ENCODE measurements at regions not wholly inside any gene's neighbourhood (a gene's known extent, or its start where the extent isn't known, plus 50 kb on each side); places are given as distances from the start of the nearest gene placed in this dataset.

DNA sequence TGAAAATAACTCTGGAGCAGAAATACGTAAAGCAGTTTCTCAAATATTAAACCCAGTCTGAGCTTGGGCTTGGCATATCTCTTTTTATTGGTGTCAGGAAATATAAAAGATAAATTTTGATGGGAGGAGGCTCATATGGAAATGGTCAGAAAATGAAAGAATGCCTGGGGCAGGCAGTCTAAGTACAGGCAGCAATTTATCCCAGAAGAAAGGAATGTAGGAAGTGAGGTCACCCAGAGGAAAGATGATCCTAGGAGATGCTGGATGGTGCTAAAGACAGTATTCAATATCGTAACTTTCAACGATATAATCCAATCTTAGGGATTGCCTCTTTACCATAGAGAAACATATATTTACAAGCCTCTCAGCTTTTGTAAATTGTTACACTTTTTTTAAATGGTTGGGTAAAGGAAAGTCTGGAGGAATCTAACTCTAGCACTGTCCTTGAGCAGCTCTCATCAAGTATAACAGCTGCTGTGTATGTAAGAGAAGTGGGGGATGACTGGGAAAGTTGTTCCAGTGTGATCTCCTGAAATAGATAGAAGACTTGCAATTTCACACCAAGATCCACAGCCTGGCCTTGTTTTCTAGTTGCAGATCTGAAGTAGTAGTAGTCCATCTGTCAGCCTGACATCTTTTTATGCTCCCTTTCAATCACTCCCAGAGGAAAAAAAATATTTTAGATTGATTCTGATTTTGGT, 256.9 kb upstream of the SASH1 start:
- H3K4me1 ChIP-seq: no peaks in the 10 kb centered on the region
- no peak for DNase-seq
- no peak overlapping the region for H3K27ac ChIP-seq
- intact Hi-C loops (cut with DNase I): no loop called here
- no peak overlapping the region for H3K4me3 ChIP-seq
- TF ChIP-seq, protein P1, sequence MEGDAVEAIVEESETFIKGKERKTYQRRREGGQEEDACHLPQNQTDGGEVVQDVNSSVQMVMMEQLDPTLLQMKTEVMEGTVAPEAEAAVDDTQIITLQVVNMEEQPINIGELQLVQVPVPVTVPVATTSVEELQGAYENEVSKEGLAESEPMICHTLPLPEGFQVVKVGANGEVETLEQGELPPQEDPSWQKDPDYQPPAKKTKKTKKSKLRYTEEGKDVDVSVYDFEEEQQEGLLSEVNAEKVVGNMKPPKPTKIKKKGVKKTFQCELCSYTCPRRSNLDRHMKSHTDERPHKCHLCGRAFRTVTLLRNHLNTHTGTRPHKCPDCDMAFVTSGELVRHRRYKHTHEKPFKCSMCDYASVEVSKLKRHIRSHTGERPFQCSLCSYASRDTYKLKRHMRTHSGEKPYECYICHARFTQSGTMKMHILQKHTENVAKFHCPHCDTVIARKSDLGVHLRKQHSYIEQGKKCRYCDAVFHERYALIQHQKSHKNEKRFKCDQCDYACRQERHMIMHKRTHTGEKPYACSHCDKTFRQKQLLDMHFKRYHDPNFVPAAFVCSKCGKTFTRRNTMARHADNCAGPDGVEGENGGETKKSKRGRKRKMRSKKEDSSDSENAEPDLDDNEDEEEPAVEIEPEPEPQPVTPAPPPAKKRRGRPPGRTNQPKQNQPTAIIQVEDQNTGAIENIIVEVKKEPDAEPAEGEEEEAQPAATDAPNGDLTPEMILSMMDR (IDR thresholded peaks at IDR 0.05): no peak
- no peaks in the 10 kb centered on the region for H3K36me3 ChIP-seq
- no peaks in the 10 kb centered on the region for H3K9me3 ChIP-seq
- no peaks in the 10 kb centered on the region for H3K27me3 ChIP-seq
- H3K9ac ChIP-seq (ENCODE audit: low read depth in 2 of 2, low read length in 2 of 2): no peak overlapping the region

DNA sequence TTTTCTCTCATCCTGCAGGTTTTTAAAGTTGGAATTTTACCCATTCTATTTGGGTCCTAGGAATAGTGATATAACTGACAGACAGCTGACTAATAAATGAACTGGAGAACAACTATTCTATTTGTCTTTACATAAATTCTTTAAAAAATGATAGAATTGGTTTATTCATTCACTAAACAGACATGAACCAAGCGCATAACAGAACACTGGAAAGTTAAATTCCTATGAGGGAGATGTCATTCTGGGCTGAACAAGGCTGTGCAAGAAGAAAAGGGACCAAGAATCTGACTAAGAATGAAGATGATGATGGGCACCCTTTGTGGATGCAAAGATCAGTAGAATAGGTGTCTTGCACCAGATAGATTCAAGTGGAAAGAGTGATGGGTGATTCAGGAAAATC, 256.3 kb upstream of the SASH1 start:
- H3K9me3 ChIP-seq: no peaks in the 10 kb centered on the region
- H3K9ac ChIP-seq (ENCODE audit: low read depth in 2 of 2, low read length in 2 of 2): no peak overlapping the region
- no peak for DNase-seq
- H3K4me1 ChIP-seq: no peaks in the 10 kb centered on the region
- TF ChIP-seq, protein P1 (IDR thresholded peaks at IDR 0.05): no peak
- no peaks in the 10 kb centered on the region for H3K36me3 ChIP-seq
- H3K27ac ChIP-seq: no peak overlapping the region
- no peaks in the 10 kb centered on the region for H3K27me3 ChIP-seq
- H3K4me3 ChIP-seq: no peak overlapping the region
- intact Hi-C loops (cut with DNase I): no loop called here

DNA sequence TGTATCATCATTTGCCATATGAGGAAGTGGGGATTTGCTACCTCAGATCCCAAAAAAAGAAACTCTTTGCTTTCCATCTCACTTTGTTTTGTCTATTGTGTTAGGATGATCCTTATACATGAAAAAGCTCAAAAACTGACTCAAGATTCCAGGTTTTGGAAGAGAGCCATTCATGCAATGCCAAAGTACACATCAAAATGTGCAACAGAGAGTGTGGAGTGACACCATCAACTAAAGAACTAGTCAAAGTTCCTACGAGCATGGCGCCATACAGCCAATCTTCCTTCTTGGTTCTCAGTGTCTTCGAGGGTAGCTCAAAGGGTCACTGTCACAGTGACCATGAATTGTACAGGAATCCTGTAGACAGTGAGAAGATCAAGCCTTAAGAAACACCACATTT, 255.8 kb upstream of the SASH1 start:
- H3K9me3 ChIP-seq: no peaks in the 10 kb centered on the region
- no peak overlapping the region for H3K27ac ChIP-seq
- intact Hi-C loops (cut with DNase I): no loop called here
- H3K36me3 ChIP-seq: no peaks in the 10 kb centered on the region
- H3K9ac ChIP-seq (ENCODE audit: low read depth in 2 of 2, low read length in 2 of 2): no peak overlapping the region
- no peaks in the 10 kb centered on the region for H3K4me1 ChIP-seq
- no peak for DNase-seq
- no peaks in the 10 kb centered on the region for H3K27me3 ChIP-seq
- no peak overlapping the region for H3K4me3 ChIP-seq
- TF ChIP-seq, protein P1 (IDR thresholded peaks at IDR 0.05): no peak

DNA sequence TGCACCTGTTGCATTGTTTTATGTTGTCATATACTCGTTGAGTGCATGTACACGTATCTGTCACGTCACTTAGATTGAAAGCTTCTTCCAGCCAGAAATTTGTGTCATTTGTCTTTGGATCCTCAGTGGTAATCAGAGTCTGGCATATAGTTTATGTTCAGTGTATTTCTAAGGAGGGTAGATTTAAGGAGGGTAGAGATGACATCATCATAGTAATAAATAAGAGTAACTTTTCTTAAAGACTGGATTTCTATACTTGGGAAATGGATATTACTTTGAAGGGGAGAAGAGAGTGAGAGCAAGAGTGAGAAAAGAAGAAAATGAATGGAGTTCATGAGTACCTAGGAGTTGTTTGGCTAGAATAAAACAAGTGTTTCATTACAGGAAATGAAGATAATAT, 255.0 kb upstream of the SASH1 start:
- H3K4me3 ChIP-seq: no peak overlapping the region
- DNase-seq: no peak
- H3K9ac ChIP-seq (ENCODE audit: low read depth in 2 of 2, low read length in 2 of 2): no peak overlapping the region
- H3K36me3 ChIP-seq: no peaks in the 10 kb centered on the region
- no peaks in the 10 kb centered on the region for H3K27me3 ChIP-seq
- no peaks in the 10 kb centered on the region for H3K4me1 ChIP-seq
- TF ChIP-seq, protein P1 (IDR thresholded peaks at IDR 0.05): no peak
- intact Hi-C loops (cut with DNase I): no loop called here
- no peaks in the 10 kb centered on the region for H3K9me3 ChIP-seq
- no peak overlapping the region for H3K27ac ChIP-seq

DNA sequence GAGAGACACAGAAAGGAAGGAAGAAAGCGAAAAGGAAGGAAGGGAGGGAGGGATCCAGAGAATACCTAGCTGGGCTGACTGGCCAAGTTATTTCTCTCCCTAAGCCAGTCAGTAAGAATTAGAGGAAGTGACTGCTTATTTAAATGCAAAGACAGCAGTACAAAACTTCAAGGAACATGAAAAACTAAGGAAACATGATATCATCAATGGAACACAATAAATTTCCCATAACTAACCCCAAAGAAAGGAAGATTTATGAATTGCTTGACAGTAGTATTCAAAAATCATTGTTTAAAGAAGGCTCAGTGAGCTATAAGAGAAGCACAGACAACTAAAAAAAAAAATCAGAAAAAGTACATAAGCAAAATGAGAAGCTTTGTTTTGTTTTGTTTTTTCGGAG, 252.3 kb upstream of the SASH1 start:
- TF ChIP-seq, protein P1 (IDR thresholded peaks at IDR 0.05): no peak
- intact Hi-C loops (cut with DNase I): no loop called here
- Histone ChIP-seq H3K27ac (no peak overlapping the region), H3K36me3 (no peaks in the 10 kb centered on the region), H3K9ac (ENCODE audit: low read depth in 2 of 2, low read length in 2 of 2) (no peak overlapping the region), H3K27me3 (no peaks in the 10 kb centered on the region), H3K9me3 (no peaks in the 10 kb centered on the region), H3K4me3 (no peak overlapping the region), H3K4me1 (no peaks in the 10 kb centered on the region)
- DNase-seq: no peak

Measured in colonic mucosa (tissue), 4 donors.